ENCODE measurements at regions not wholly inside any gene's neighbourhood (a gene's known extent, or its start where the extent isn't known, plus 50 kb on each side); places are given as distances from the start of the nearest gene placed in this dataset.

DNA sequence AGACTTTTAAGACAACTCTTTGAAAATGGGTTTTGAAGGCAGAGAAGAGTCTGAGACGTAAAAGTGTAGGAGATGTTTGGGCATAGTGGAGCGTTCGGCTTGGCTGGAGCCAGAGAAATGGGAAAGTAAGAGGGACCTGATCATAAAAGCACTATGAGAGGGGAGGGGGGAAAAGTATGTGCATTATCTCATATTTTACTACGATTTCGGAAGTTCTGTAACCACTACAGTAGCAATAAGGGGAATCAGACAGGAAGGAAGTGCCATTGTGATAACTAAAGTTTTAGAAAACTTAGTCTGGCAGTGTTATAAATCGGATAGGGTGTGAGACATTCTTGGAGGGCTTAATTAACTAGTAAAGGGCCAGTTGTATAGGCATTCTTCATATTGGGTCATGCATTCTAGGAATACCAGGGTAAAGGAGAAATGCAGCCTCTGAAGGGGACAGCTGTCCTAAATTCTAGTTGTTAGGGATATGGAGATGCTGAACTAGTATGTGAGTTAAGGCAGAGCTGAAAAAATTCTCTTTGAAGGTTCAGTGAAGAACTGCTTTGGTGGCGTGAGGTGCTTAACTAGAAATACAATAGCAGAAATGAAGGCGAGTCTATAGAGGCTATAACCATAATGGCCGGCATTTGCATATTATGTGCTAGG, 83.8 kb upstream of the FREM1 start:
- TF ChIP-seq, protein P1, sequence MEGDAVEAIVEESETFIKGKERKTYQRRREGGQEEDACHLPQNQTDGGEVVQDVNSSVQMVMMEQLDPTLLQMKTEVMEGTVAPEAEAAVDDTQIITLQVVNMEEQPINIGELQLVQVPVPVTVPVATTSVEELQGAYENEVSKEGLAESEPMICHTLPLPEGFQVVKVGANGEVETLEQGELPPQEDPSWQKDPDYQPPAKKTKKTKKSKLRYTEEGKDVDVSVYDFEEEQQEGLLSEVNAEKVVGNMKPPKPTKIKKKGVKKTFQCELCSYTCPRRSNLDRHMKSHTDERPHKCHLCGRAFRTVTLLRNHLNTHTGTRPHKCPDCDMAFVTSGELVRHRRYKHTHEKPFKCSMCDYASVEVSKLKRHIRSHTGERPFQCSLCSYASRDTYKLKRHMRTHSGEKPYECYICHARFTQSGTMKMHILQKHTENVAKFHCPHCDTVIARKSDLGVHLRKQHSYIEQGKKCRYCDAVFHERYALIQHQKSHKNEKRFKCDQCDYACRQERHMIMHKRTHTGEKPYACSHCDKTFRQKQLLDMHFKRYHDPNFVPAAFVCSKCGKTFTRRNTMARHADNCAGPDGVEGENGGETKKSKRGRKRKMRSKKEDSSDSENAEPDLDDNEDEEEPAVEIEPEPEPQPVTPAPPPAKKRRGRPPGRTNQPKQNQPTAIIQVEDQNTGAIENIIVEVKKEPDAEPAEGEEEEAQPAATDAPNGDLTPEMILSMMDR (IDR thresholded peaks at IDR 0.05), result no peak
- no peak for TF ChIP-seq POLR2A (IDR thresholded peaks at IDR 0.05)
- no peak for TF ChIP-seq POLR2AphosphoS5 (IDR thresholded peaks at IDR 0.05)
